Uterus (tissue), 2 donors: ENCODE measurements at regions not wholly inside any gene's neighbourhood (a gene's known extent, or its start where the extent isn't known, plus 50 kb on each side); places are given as distances from the start of the nearest gene placed in this dataset.

Experiments
- CTCF ChIP-seq, 4 experiments: fragments of 200-600 bp in 2 of 4; fragments of 450-650 bp in 2 of 4; sonication (generic) in 2 of 4; IDR thresholded peaks; one replicate each; pipeline ENCODE4 v1.5.1; 2016 to 2019; ENCODE audit warnings: antibody characterized with exemption in 4 of 4, mild to moderate bottlenecking in 2 of 4, moderate library complexity in 1 of 4
- POLR2A ChIP-seq, 2 donors: fragments of 450-650 bp; IDR thresholded peaks; one replicate each; pipeline ENCODE4 v1.6.1; 2016; ENCODE audit warnings: antibody characterized with exemption in 2 of 2, mild to moderate bottlenecking in 1 of 2, moderate library complexity in 1 of 2

GRCh38 chr11:82384308-82384707 lies 349.4 kb downstream of the FAM181B start:
- TF ChIP-seq CTCF (IDR thresholded peaks at IDR 0.05) (no peak), POLR2A (IDR thresholded peaks at IDR 0.05) (no peak)
